ENCODE measurements at regions not wholly inside any gene's neighbourhood (a gene's known extent, or its start where the extent isn't known, plus 50 kb on each side); places are given as distances from the start of the nearest gene placed in this dataset.

- POLR2A ChIA-PET = no interaction called here
- H3K27ac Mint-ChIP-seq (ENCODE audit: low read depth, unreplicated experiment) = no peak overlapping the region
- DNase-seq (ENCODE audit: unreplicated experiment) = no peak
- H3K4me1 Mint-ChIP-seq (ENCODE audit: insufficient read depth, unreplicated experiment) = peaks cover 7% of the 10 kb centered on the region
- no peaks in the 10 kb centered on the region for H3K9me3 Mint-ChIP-seq (ENCODE audit: unreplicated experiment)
- no TSS peak for BruUV-seq (replicated peaks)
- CTCF ChIA-PET = no interaction called here
- no peak overlapping the region for H3K4me3 Mint-ChIP-seq (ENCODE audit: unreplicated experiment)
- H3K27me3 Mint-ChIP-seq (ENCODE audit: insufficient read depth, unreplicated experiment) = no peaks in the 10 kb centered on the region
- intact Hi-C loops (cut with micrococcal nuclease) = no loop called here
- H3K36me3 Mint-ChIP-seq (ENCODE audit: insufficient read depth, unreplicated experiment) = no peaks in the 10 kb centered on the region
- TF ChIP-seq CTCF (IDR thresholded peaks at IDR 0.05; ENCODE audit: unreplicated experiment) = no peak
These were observed 103.6 kb downstream of the ACKR3 start for GRCh38 chr2:236673126-236673822.

- DNase-seq (ENCODE audit: unreplicated experiment) = no peak
- POLR2A ChIA-PET = no interaction called here
- H3K27me3 Mint-ChIP-seq (ENCODE audit: insufficient read depth, unreplicated experiment) = no peaks in the 10 kb centered on the region
- no peaks in the 10 kb centered on the region for H3K36me3 Mint-ChIP-seq (ENCODE audit: insufficient read depth, unreplicated experiment)
- CTCF ChIA-PET = no interaction called here
- BruUV-seq (replicated peaks) = no TSS peak
- no peak overlapping the region for H3K4me3 Mint-ChIP-seq (ENCODE audit: unreplicated experiment)
- intact Hi-C loops (cut with micrococcal nuclease) = no loop called here
- H3K4me1 Mint-ChIP-seq (ENCODE audit: insufficient read depth, unreplicated experiment) = peaks cover 9% of the 10 kb centered on the region
- no peak overlapping the region for H3K27ac Mint-ChIP-seq (ENCODE audit: low read depth, unreplicated experiment)
- H3K9me3 Mint-ChIP-seq (ENCODE audit: unreplicated experiment) = no peaks in the 10 kb centered on the region
- no peak for TF ChIP-seq CTCF (IDR thresholded peaks at IDR 0.05; ENCODE audit: unreplicated experiment)
These were observed 104.2 kb downstream of the ACKR3 start for GRCh38 chr2:236673823-236674185.

- POLR2A ChIA-PET = no interaction called here
- H3K36me3 Mint-ChIP-seq (ENCODE audit: insufficient read depth, unreplicated experiment) = no peaks in the 10 kb centered on the region
These were observed 104.6 kb downstream of the ACKR3 start for GRCh38 chr2:236674238-236674637.

GRCh38 chr2:236674646-236675045 is 105.0 kb downstream of the ACKR3 start:
- ChIA-PET CTCF (no interaction called here), POLR2A (no interaction called here)
- intact Hi-C loops (cut with micrococcal nuclease) = no loop called here
- H3K36me3 Mint-ChIP-seq (ENCODE audit: insufficient read depth, unreplicated experiment) = no peaks in the 10 kb centered on the region
- H3K4me1 Mint-ChIP-seq (ENCODE audit: insufficient read depth, unreplicated experiment) = peaks cover 15% of the 10 kb centered on the region
- no peak overlapping the region for H3K27ac Mint-ChIP-seq (ENCODE audit: low read depth, unreplicated experiment)
- no peak overlapping the region for H3K4me3 Mint-ChIP-seq (ENCODE audit: unreplicated experiment)
- BruUV-seq (replicated peaks) = no TSS peak
- no peaks in the 10 kb centered on the region for H3K27me3 Mint-ChIP-seq (ENCODE audit: insufficient read depth, unreplicated experiment)
- no peaks in the 10 kb centered on the region for H3K9me3 Mint-ChIP-seq (ENCODE audit: unreplicated experiment)
- DNase-seq (ENCODE audit: unreplicated experiment) = no peak
- no peak for TF ChIP-seq CTCF (IDR thresholded peaks at IDR 0.05; ENCODE audit: unreplicated experiment)

More at GRCh38 chr2:236674238-236674637, 104.6 kb downstream of the ACKR3 start:
- CTCF ChIA-PET = no interaction called here
- Mint-ChIP-seq H3K4me3 (ENCODE audit: unreplicated experiment) (no peak overlapping the region), H3K4me1 (ENCODE audit: insufficient read depth, unreplicated experiment) (peaks cover 13% of the 10 kb centered on the region), H3K9me3 (ENCODE audit: unreplicated experiment) (no peaks in the 10 kb centered on the region), H3K27me3 (ENCODE audit: insufficient read depth, unreplicated experiment) (no peaks in the 10 kb centered on the region), H3K27ac (ENCODE audit: low read depth, unreplicated experiment) (no peak overlapping the region)
- DNase-seq (ENCODE audit: unreplicated experiment) = no peak
- BruUV-seq (replicated peaks) = no TSS peak
- intact Hi-C loops (cut with micrococcal nuclease) = no loop called here
- no peak for TF ChIP-seq CTCF (IDR thresholded peaks at IDR 0.05; ENCODE audit: unreplicated experiment)

All from MCF 10A (cell line).